H1 (cell line): ENCODE measurements at regions not wholly inside any gene's neighbourhood (a gene's known extent, or its start where the extent isn't known, plus 50 kb on each side); places are given as distances from the start of the nearest gene placed in this dataset.

Experiments used
- CBX8 ChIP-seq: fragments of 300-800, 300-1000 bp; sonication (generic); IDR thresholded peaks from 2 replicates; pipeline ENCODE4 v1.7.1; 2016; ENCODE audit warnings: low read depth, low read length, borderline replicate concordance
- CEBPB ChIP-seq: IDR thresholded peaks from 2 replicates; pipeline ENCODE4 v1.6.1; 2012; ENCODE audit warnings: low read depth, low read length
- CHD2 ChIP-seq: IDR thresholded peaks from 2 replicates; pipeline ENCODE4 v1.6.1; 2012; ENCODE audit warnings: low read length, improper control_type of control experiment
- EGR1 ChIP-seq: IDR thresholded peaks from 2 replicates; pipeline ENCODE4 v1.6.1; 2011; ENCODE audit warnings: low read depth, low read length, borderline replicate concordance
- EP300 ChIP-seq, 2 experiments: IDR thresholded peaks; 1 replicate in 1 of 2; 2 replicates in 1 of 2; pipeline ENCODE4 v1.6.1; 2011 to 2012; ENCODE audit warnings: low read depth in 2 of 2, low read length in 2 of 2, mild to moderate bottlenecking in 2 of 2, borderline replicate concordance in 1 of 2, inconsistent platforms in 1 of 2, moderate library complexity in 1 of 2
- EZH2 ChIP-seq: fragments of 200-600 bp; sonication (generic); IDR thresholded peaks from 2 replicates; pipeline ENCODE4 v1.7.1; 2012; ENCODE audit warnings: low read depth, mild to moderate bottlenecking, moderate library complexity, low read length, inconsistent platforms; ENCODE audit not compliant: severe bottlenecking
- HDAC6 ChIP-seq: IDR thresholded peaks from one replicate; pipeline ENCODE4 v1.7.1; 2012; ENCODE audit warnings: low read depth, mild to moderate bottlenecking, inconsistent platforms, low read length, moderate library complexity
- POLR2AphosphoS5 ChIP-seq: IDR thresholded peaks from 2 replicates; pipeline ENCODE4 v1.6.1; 2011; ENCODE audit warnings: low read depth, low read length
- YY1 ChIP-seq: IDR thresholded peaks from 2 replicates; pipeline ENCODE4 v1.6.1; 2011; ENCODE audit warnings: low read depth, mild to moderate bottlenecking, low read length
- ZNF274 ChIP-seq: IDR thresholded peaks from 2 replicates; pipeline ENCODE4 v1.7.0; 2012; ENCODE audit warnings: low read length, borderline replicate concordance; ENCODE audit errors: extremely low read depth
- TF ChIP-seq, protein P1 (sequence below), 3 experiments: IDR thresholded peaks; 1 replicate in 2 of 3; 2 replicates in 1 of 3; pipeline versions ENCODE4 v1.5.1 to v1.6.1; 2011; ENCODE audit warnings: low read length in 3 of 3, mild to moderate bottlenecking in 3 of 3, inconsistent platforms in 2 of 3, low read depth in 1 of 3, moderate library complexity in 1 of 3; ENCODE audit not compliant: insufficient read depth in 1 of 3; ENCODE audit errors: control extremely low read depth in 1 of 3

DNA sequence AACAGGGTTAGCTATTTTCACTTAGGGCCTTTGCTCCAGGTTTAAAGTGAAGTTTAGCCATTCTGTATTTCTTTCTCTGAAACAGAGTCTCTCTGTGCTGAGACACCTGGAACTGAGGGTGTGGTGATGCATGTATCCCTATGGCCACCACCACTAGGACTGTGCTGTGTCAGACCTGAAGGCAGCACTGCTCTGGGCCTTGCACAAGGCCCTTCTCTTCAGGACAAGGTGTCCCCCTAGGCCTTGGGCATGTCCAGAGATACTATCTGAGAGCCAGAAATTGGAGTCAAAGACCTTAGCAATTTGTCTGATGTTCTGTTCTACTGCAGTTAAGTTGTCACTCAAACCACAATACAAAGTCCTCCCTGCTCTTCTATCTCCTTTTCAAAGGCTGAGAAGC, 1649.2 kb downstream of the AMY1C start:
- no peak for TF ChIP-seq EZH2
- TF ChIP-seq YY1 = no peak
- TF ChIP-seq, protein P1, sequence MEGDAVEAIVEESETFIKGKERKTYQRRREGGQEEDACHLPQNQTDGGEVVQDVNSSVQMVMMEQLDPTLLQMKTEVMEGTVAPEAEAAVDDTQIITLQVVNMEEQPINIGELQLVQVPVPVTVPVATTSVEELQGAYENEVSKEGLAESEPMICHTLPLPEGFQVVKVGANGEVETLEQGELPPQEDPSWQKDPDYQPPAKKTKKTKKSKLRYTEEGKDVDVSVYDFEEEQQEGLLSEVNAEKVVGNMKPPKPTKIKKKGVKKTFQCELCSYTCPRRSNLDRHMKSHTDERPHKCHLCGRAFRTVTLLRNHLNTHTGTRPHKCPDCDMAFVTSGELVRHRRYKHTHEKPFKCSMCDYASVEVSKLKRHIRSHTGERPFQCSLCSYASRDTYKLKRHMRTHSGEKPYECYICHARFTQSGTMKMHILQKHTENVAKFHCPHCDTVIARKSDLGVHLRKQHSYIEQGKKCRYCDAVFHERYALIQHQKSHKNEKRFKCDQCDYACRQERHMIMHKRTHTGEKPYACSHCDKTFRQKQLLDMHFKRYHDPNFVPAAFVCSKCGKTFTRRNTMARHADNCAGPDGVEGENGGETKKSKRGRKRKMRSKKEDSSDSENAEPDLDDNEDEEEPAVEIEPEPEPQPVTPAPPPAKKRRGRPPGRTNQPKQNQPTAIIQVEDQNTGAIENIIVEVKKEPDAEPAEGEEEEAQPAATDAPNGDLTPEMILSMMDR (IDR thresholded peaks at IDR 0.05; ENCODE audit: control extremely low read depth in 1 of 3, insufficient read depth in 1 of 3, low read depth in 1 of 3, low read length in 3 of 3) = no peak
- TF ChIP-seq CEBPB = no peak
- TF ChIP-seq HDAC6 = no peak
- no peak for TF ChIP-seq CHD2
- no peak for TF ChIP-seq EGR1
- TF ChIP-seq ZNF274 = no peak
- TF ChIP-seq CBX8 = no peak
- no peak for TF ChIP-seq EP300 (IDR thresholded peaks at IDR 0.05; ENCODE audit: borderline replicate concordance in 1 of 2, low read depth in 2 of 2, low read length in 2 of 2)
- TF ChIP-seq POLR2AphosphoS5 = no peak
